Parathyroid adenoma (tissue), 2 donors: ENCODE measurements at regions not wholly inside any gene's neighbourhood (a gene's known extent, or its start where the extent isn't known, plus 50 kb on each side); places are given as distances from the start of the nearest gene placed in this dataset.

Experiments
- H2AFZ ChIP-seq: fragments of 300-600 bp; sonication (generic); one replicate; pipeline ENCODE4 v1.7.0; 2017; ENCODE audit warnings: antibody characterized with exemption, mild to moderate bottlenecking
- H3K27ac ChIP-seq: fragments of 300-600 bp; sonication (generic); one replicate; pipeline ENCODE4 v1.7.0; 2017
- H3K27me3 ChIP-seq: fragments of 300-600 bp; sonication (generic); one replicate; pipeline ENCODE4 v1.7.0; 2017; ENCODE audit warnings: low read length; ENCODE audit not compliant: control insufficient read depth, insufficient read depth
- H3K36me3 ChIP-seq: fragments of 300-600 bp; sonication (generic); one replicate; pipeline ENCODE4 v1.7.0; 2017; ENCODE audit warnings: low read length; ENCODE audit not compliant: control insufficient read depth, insufficient read depth
- H3K4me1 ChIP-seq: fragments of 300-600 bp; sonication (generic); one replicate; pipeline ENCODE4 v1.7.0; 2017; ENCODE audit warnings: control low read depth
- H3K4me2 ChIP-seq: fragments of 300-600 bp; sonication (generic); one replicate; pipeline ENCODE4 v1.7.0; 2017; ENCODE audit warnings: low read length
- H3K4me3 ChIP-seq: fragments of 300-600 bp; sonication (generic); one replicate; pipeline ENCODE4 v1.7.0; 2017; ENCODE audit warnings: low read depth, low read length
- H3K79me2 ChIP-seq: fragments of 300-600 bp; sonication (generic); one replicate; pipeline ENCODE4 v1.7.0; 2017; ENCODE audit warnings: control low read depth
- H3K9ac ChIP-seq: fragments of 300-600 bp; sonication (generic); one replicate; pipeline ENCODE4 v1.7.0; 2017; ENCODE audit warnings: mild to moderate bottlenecking
- H3K9me3 ChIP-seq: fragments of 300-600 bp; sonication (generic); one replicate; pipeline ENCODE4 v1.7.0; 2017; ENCODE audit warnings: low read length; ENCODE audit not compliant: control insufficient read depth
- TF ChIP-seq, protein P1 (sequence below): fragments of 300-600 bp; sonication (generic); IDR thresholded peaks from one replicate; pipeline ENCODE4 v1.7.0; 2017; ENCODE audit warnings: antibody characterized with exemption, mild to moderate bottlenecking
- donor health status: primary hyperparathyroidism.

DNA sequence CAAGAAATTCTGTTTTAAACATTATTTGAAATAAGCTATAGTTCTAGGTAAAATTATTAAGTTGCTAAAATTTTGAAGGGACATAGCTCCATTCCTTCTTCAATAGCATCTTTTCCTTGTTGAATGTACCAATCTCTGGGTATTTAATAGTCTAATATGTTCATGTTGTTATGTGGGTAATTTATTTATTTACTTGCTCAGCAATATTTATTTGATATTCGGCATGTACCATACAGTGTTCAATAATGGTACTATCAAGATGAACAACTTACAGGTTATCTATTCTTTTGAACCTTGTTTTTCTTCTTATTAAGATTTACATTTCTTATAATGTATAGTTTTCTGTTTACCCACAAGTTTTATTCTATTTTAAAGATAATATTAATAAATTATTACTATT, 1616.8 kb upstream of the PIK3C3 start:
- no peak overlapping the region for H3K4me3 ChIP-seq
- H3K4me2 ChIP-seq: no peak overlapping the region
- no peak overlapping the region for H3K9ac ChIP-seq
- no peak overlapping the region for H2AFZ ChIP-seq
- H3K9me3 ChIP-seq: no peaks in the 10 kb centered on the region
- no peaks in the 10 kb centered on the region for H3K27me3 ChIP-seq
- H3K36me3 ChIP-seq: no peaks in the 10 kb centered on the region
- TF ChIP-seq, protein P1, sequence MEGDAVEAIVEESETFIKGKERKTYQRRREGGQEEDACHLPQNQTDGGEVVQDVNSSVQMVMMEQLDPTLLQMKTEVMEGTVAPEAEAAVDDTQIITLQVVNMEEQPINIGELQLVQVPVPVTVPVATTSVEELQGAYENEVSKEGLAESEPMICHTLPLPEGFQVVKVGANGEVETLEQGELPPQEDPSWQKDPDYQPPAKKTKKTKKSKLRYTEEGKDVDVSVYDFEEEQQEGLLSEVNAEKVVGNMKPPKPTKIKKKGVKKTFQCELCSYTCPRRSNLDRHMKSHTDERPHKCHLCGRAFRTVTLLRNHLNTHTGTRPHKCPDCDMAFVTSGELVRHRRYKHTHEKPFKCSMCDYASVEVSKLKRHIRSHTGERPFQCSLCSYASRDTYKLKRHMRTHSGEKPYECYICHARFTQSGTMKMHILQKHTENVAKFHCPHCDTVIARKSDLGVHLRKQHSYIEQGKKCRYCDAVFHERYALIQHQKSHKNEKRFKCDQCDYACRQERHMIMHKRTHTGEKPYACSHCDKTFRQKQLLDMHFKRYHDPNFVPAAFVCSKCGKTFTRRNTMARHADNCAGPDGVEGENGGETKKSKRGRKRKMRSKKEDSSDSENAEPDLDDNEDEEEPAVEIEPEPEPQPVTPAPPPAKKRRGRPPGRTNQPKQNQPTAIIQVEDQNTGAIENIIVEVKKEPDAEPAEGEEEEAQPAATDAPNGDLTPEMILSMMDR: no peak
- H3K27ac ChIP-seq: no peak overlapping the region
- H3K4me1 ChIP-seq: no peaks in the 10 kb centered on the region
- H3K79me2 ChIP-seq: no peaks in the 10 kb centered on the region

GRCh38 chr18:40326985-40327384, 1628.0 kb upstream of the PIK3C3 start:
- no peaks in the 10 kb centered on the region for H3K36me3 ChIP-seq
- no peak overlapping the region for H2AFZ ChIP-seq
- no peak overlapping the region for H3K4me2 ChIP-seq
- no peaks in the 10 kb centered on the region for H3K27me3 ChIP-seq
- no peaks in the 10 kb centered on the region for H3K9me3 ChIP-seq
- no peak overlapping the region for H3K4me3 ChIP-seq
- TF ChIP-seq, protein P1: no peak
- no peaks in the 10 kb centered on the region for H3K4me1 ChIP-seq
- no peaks in the 10 kb centered on the region for H3K79me2 ChIP-seq
- no peak overlapping the region for H3K9ac ChIP-seq
- no peak overlapping the region for H3K27ac ChIP-seq

DNA sequence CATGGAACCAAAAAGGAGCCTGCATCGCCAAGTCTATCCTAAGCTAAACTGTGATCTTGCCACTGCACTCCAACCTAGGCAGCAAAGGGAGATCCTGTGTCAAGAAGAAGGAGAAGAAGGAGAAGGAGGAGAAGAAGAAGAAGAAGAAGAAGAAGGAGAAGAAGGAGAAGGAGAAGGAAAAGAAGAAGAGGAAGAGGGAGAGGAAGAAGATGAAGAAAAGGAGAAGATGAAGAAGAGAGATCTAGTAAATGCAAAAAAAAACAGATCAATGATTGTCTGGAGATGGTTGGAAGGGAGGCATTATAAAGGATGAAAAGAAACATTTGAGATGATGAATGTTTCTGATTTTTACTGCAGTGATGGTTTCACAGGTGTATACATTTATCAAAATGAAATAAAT, 1629.0 kb upstream of the PIK3C3 start:
- H3K36me3 ChIP-seq: no peaks in the 10 kb centered on the region
- H3K4me1 ChIP-seq: no peaks in the 10 kb centered on the region
- no peaks in the 10 kb centered on the region for H3K79me2 ChIP-seq
- H3K4me2 ChIP-seq: no peak overlapping the region
- no peak overlapping the region for H2AFZ ChIP-seq
- no peak overlapping the region for H3K9ac ChIP-seq
- TF ChIP-seq, protein P1: no peak
- H3K4me3 ChIP-seq: no peak overlapping the region
- H3K27ac ChIP-seq: no peak overlapping the region
- H3K27me3 ChIP-seq: no peaks in the 10 kb centered on the region
- H3K9me3 ChIP-seq: no peaks in the 10 kb centered on the region

- Histone ChIP-seq H3K79me2 (no peaks in the 10 kb centered on the region), H2AFZ (no peak overlapping the region), H3K9ac (no peak overlapping the region), H3K27ac (no peak overlapping the region), H3K9me3 (no peaks in the 10 kb centered on the region), H3K27me3 (no peaks in the 10 kb centered on the region), H3K4me2 (no peak overlapping the region), H3K36me3 (no peaks in the 10 kb centered on the region), H3K4me1 (no peaks in the 10 kb centered on the region), H3K4me3 (no peak overlapping the region)
- TF ChIP-seq, protein P1: no peak
Measured at GRCh38 chr18:40314199-40314598, 1640.8 kb upstream of the PIK3C3 start.

GRCh38 chr18:40313030-40313642, 1641.9 kb upstream of the PIK3C3 start:
- H3K4me3 ChIP-seq: no peak overlapping the region
- no peak overlapping the region for H3K27ac ChIP-seq

More at GRCh38 chr18:40313030-40313642, 1641.9 kb upstream of the PIK3C3 start:
- no peaks in the 10 kb centered on the region for H3K27me3 ChIP-seq
- TF ChIP-seq, protein P1: no peak
- H3K9ac ChIP-seq: no peak overlapping the region
- no peaks in the 10 kb centered on the region for H3K79me2 ChIP-seq
- no peak overlapping the region for H2AFZ ChIP-seq
- H3K4me2 ChIP-seq: no peak overlapping the region
- H3K9me3 ChIP-seq: no peaks in the 10 kb centered on the region
- no peaks in the 10 kb centered on the region for H3K4me1 ChIP-seq
- no peaks in the 10 kb centered on the region for H3K36me3 ChIP-seq
